ENCODE measurements at regions not wholly inside any gene's neighbourhood (a gene's known extent, or its start where the extent isn't known, plus 50 kb on each side); places are given as distances from the start of the nearest gene placed in this dataset.

GRCh38 chr2:234588054-234588430, 91.2 kb upstream of the ARL4C start:
- dilution Hi-C loops (cut with MboI; ENCODE audit: extremely low pct_ligation_motif_present, low sequenced_read_pairs) = no loop called here
- TF ChIP-seq CTCF (optimal IDR thresholded peaks at IDR 0.05 in 1 of 3, IDR thresholded peaks at IDR 0.05 in 1 of 3, conservative IDR thresholded peaks at IDR 0.05 in 1 of 3; ENCODE audit: extremely low read depth in 1 of 3, insufficient read depth in 2 of 3, low read length in 3 of 3) (no peak), EZH2 (IDR thresholded peaks at IDR 0.05; ENCODE audit: low read length) (no peak)
- FAIRE-seq (no peak), DNase-seq (ENCODE audit: low read depth, low spot score) (no peak)
- no peaks in the 10 kb centered on the region for H3K79me2 ChIP-seq (ENCODE audit: control insufficient read depth, insufficient read depth, low read length)
- H3K9me1 ChIP-seq (ENCODE audit: control insufficient read depth, extremely low read depth, insufficient read depth, low read length) = no peaks in the 10 kb centered on the region
- H4K20me1 ChIP-seq (ENCODE audit: control insufficient read depth, extremely low read depth, insufficient read depth, low read length) = no peaks in the 10 kb centered on the region
- no peak overlapping the region for H3K4me3 ChIP-seq (ENCODE audit: control insufficient read depth in 2 of 3, extremely low read depth in 1 of 3, insufficient read depth in 2 of 3, low read depth in 1 of 3, low read length in 3 of 3)
- H3K4me2 ChIP-seq (ENCODE audit: control insufficient read depth, extremely low read depth, insufficient read depth, low read depth, low read length) = no peak overlapping the region
- no peak overlapping the region for H3K9ac ChIP-seq (ENCODE audit: control insufficient read depth, extremely low read depth, insufficient read depth, low read length)
- H2AFZ ChIP-seq (ENCODE audit: control insufficient read depth, low read length) = no peak overlapping the region
- H3K27ac ChIP-seq (ENCODE audit: control insufficient read depth, insufficient read depth, low read length) = no peak overlapping the region
- H3K9me3 ChIP-seq (ENCODE audit: control insufficient read depth, low read depth, low read length) = no peaks in the 10 kb centered on the region
- H3K4me1 ChIP-seq (ENCODE audit: control insufficient read depth, extremely low read depth, insufficient read depth, low read length) = no peaks in the 10 kb centered on the region
- no peaks in the 10 kb centered on the region for H3K36me3 ChIP-seq (ENCODE audit: control insufficient read depth in 2 of 2, extremely low read depth in 1 of 2, insufficient read depth in 2 of 2, low read length in 2 of 2)
- no peaks in the 10 kb centered on the region for H3K27me3 ChIP-seq (ENCODE audit: control insufficient read depth, extremely low read depth, insufficient read depth, low read length)

GRCh38 chr2:234587341-234588053, 90.6 kb upstream of the ARL4C start:
- Histone ChIP-seq H4K20me1 (ENCODE audit: control insufficient read depth, extremely low read depth, insufficient read depth, low read length) (no peaks in the 10 kb centered on the region), H3K9me1 (ENCODE audit: control insufficient read depth, extremely low read depth, insufficient read depth, low read length) (no peaks in the 10 kb centered on the region), H3K4me3 (ENCODE audit: control insufficient read depth in 2 of 3, extremely low read depth in 1 of 3, insufficient read depth in 2 of 3, low read depth in 1 of 3, low read length in 3 of 3) (no peak overlapping the region), H3K4me1 (ENCODE audit: control insufficient read depth, extremely low read depth, insufficient read depth, low read length) (no peaks in the 10 kb centered on the region), H2AFZ (ENCODE audit: control insufficient read depth, low read length) (no peak overlapping the region), H3K79me2 (ENCODE audit: control insufficient read depth, insufficient read depth, low read length) (no peaks in the 10 kb centered on the region), H3K9ac (ENCODE audit: control insufficient read depth, extremely low read depth, insufficient read depth, low read length) (no peak overlapping the region), H3K27me3 (ENCODE audit: control insufficient read depth, extremely low read depth, insufficient read depth, low read length) (no peaks in the 10 kb centered on the region), H3K9me3 (ENCODE audit: control insufficient read depth, low read depth, low read length) (no peaks in the 10 kb centered on the region), H3K36me3 (ENCODE audit: control insufficient read depth in 2 of 2, extremely low read depth in 1 of 2, insufficient read depth in 2 of 2, low read length in 2 of 2) (no peaks in the 10 kb centered on the region), H3K4me2 (ENCODE audit: control insufficient read depth, extremely low read depth, insufficient read depth, low read depth, low read length) (no peak overlapping the region), H3K27ac (ENCODE audit: control insufficient read depth, insufficient read depth, low read length) (no peak overlapping the region)
- FAIRE-seq (no peak), DNase-seq (ENCODE audit: low read depth, low spot score) (no peak)
- dilution Hi-C loops (cut with MboI; ENCODE audit: extremely low pct_ligation_motif_present, low sequenced_read_pairs) = no loop called here
- no peak for TF ChIP-seq EZH2 (IDR thresholded peaks at IDR 0.05; ENCODE audit: low read length)
- no peak for TF ChIP-seq CTCF (optimal IDR thresholded peaks at IDR 0.05 in 1 of 3, IDR thresholded peaks at IDR 0.05 in 1 of 3, conservative IDR thresholded peaks at IDR 0.05 in 1 of 3; ENCODE audit: extremely low read depth in 1 of 3, insufficient read depth in 2 of 3, low read length in 3 of 3)

Measured in keratinocyte (primary cell).